H1 (cell line): ENCODE measurements at regions not wholly inside any gene's neighbourhood (a gene's known extent, or its start where the extent isn't known, plus 50 kb on each side); places are given as distances from the start of the nearest gene placed in this dataset.

Source experiments
- CHD7 ChIP-seq: fragments of 300-600 bp; sonication (generic); IDR thresholded peaks from 2 replicates; pipeline ENCODE4 v1.7.1; 2012; ENCODE audit warnings: low read length, moderate library complexity, mild to moderate bottlenecking, inconsistent platforms; ENCODE audit not compliant: insufficient replicate concordance
- TEAD4 ChIP-seq: IDR thresholded peaks from 2 replicates; pipeline ENCODE4 v1.6.1; 2012; ENCODE audit warnings: low read depth, low read length, inconsistent platforms, mixed read lengths

- TF ChIP-seq CHD7 (no peak), TEAD4 (no peak)
Measured at GRCh38 chr12:65673732-65674131, 150.6 kb upstream of the HMGA2 start (continued).
